Tibial artery (tissue), 4 donors: ENCODE measurements at regions not wholly inside any gene's neighbourhood (a gene's known extent, or its start where the extent isn't known, plus 50 kb on each side); places are given as distances from the start of the nearest gene placed in this dataset.

Experiments
- DNase-seq, 2 donors: peaks; one replicate each; pipeline ENCODE4 v3.0.0-alpha.2; 2019
- H3K27ac ChIP-seq, 2 donors: fragments of 200-600 bp; sonication (generic) in 1 of 2; 1 replicate in 1 of 2; 2 replicates in 1 of 2; pipeline ENCODE4 v1.5.1; 2018 to 2019; ENCODE audit warnings: mild to moderate bottlenecking in 1 of 2
- H3K27me3 ChIP-seq, 2 donors: fragments of 200-600 bp; sonication (generic) in 1 of 2; one replicate each; pipeline versions ENCODE4 v1.5.1 to v1.6.0; 2016 to 2019
- H3K36me3 ChIP-seq, 3 donors: fragments of 200-600 bp; sonication (generic) in 2 of 3; one replicate each; pipeline ENCODE4 v1.5.1; 2016 to 2019; ENCODE audit warnings: mild to moderate bottlenecking in 2 of 3
- H3K4me1 ChIP-seq, 4 donors: fragments of 200-600 bp; sonication (generic) in 2 of 4; 1 replicate in 3 of 4; 2 replicates in 1 of 4; pipeline ENCODE4 v1.5.1; 2016 to 2019
- H3K4me3 ChIP-seq, 2 donors: fragments of 200-600 bp; sonication (generic) in 1 of 2; 1 replicate in 1 of 2; 2 replicates in 1 of 2; pipeline ENCODE4 v1.5.1; 2018 to 2019; ENCODE audit warnings: mild to moderate bottlenecking in 2 of 2
- H3K9me3 ChIP-seq, 3 donors: fragments of 200-600 bp; sonication (generic) in 1 of 3; one replicate each; pipeline ENCODE4 v1.5.1; 2016 to 2019
- CTCF ChIP-seq, 2 experiments: fragments of 200-600 bp in 1 of 2; fragments of 450-650 bp in 1 of 2; IDR thresholded peaks; one replicate each; pipeline ENCODE4 v1.5.1; 2017 to 2019; ENCODE audit warnings: antibody characterized with exemption in 2 of 2, mild to moderate bottlenecking in 1 of 2, moderate library complexity in 1 of 2
- intact Hi-C: fragments of 100-400 bp; cut with DNase I; formaldehyde crosslinking; loops from one replicate; pipeline ENCODE4 v1.15.0; 2023; ENCODE audit warnings: low total_unique reads

GRCh38 chr9:31153250-31153840 lies 1231.1 kb upstream of the ACO1 start:
- intact Hi-C loops: no loop called here
- TF ChIP-seq CTCF (IDR thresholded peaks at IDR 0.05): no peak
- no peak for DNase-seq

GRCh38 chr9:31166516-31166915 lies 1217.9 kb upstream of the ACO1 start:
- Histone ChIP-seq H3K4me3 (no peak overlapping the region), H3K4me1 (no peaks in the 10 kb centered on the region), H3K9me3 (no peaks in the 10 kb centered on the region), H3K36me3 (no peaks in the 10 kb centered on the region), H3K27me3 (no peaks in the 10 kb centered on the region), H3K27ac (no peak overlapping the region)
- intact Hi-C loops: no loop called here
- no peak for TF ChIP-seq CTCF (IDR thresholded peaks at IDR 0.05)
- no peak for DNase-seq

More at GRCh38 chr9:31153250-31153840, 1231.1 kb upstream of the ACO1 start:
- Histone ChIP-seq H3K4me3 (no peak overlapping the region), H3K27me3 (no peaks in the 10 kb centered on the region), H3K4me1 (no peaks in the 10 kb centered on the region), H3K27ac (no peak overlapping the region), H3K9me3 (no peaks in the 10 kb centered on the region), H3K36me3 (no peaks in the 10 kb centered on the region)

GRCh38 chr9:31168161-31168560 lies 1216.3 kb upstream of the ACO1 start:
- TF ChIP-seq CTCF (IDR thresholded peaks at IDR 0.05): no peak
- Histone ChIP-seq H3K4me3 (no peak overlapping the region), H3K4me1 (no peaks in the 10 kb centered on the region), H3K27me3 (no peaks in the 10 kb centered on the region), H3K27ac (no peak overlapping the region), H3K36me3 (no peaks in the 10 kb centered on the region), H3K9me3 (no peaks in the 10 kb centered on the region)
- DNase-seq: no peak
- intact Hi-C loops: no loop called here

GRCh38 chr9:31174681-31175080 lies 1209.8 kb upstream of the ACO1 start:
- Histone ChIP-seq H3K4me3 (no peak overlapping the region), H3K9me3 (no peaks in the 10 kb centered on the region), H3K4me1 (no peaks in the 10 kb centered on the region), H3K36me3 (no peaks in the 10 kb centered on the region), H3K27ac (no peak overlapping the region), H3K27me3 (no peaks in the 10 kb centered on the region)
- intact Hi-C loops: no loop called here
- TF ChIP-seq CTCF (IDR thresholded peaks at IDR 0.05): no peak
- no peak for DNase-seq

GRCh38 chr9:31183866-31184265 lies 1200.6 kb upstream of the ACO1 start:
- intact Hi-C loops: no loop called here
- H3K27ac ChIP-seq: no peak overlapping the region
- no peak for DNase-seq
- no peak for TF ChIP-seq CTCF (IDR thresholded peaks at IDR 0.05)
- no peaks in the 10 kb centered on the region for H3K4me1 ChIP-seq
- no peaks in the 10 kb centered on the region for H3K27me3 ChIP-seq
- no peaks in the 10 kb centered on the region for H3K9me3 ChIP-seq
- no peak overlapping the region for H3K4me3 ChIP-seq
- no peaks in the 10 kb centered on the region for H3K36me3 ChIP-seq

GRCh38 chr9:31185831-31186230 lies 1198.6 kb upstream of the ACO1 start:
- Histone ChIP-seq H3K4me1 (no peaks in the 10 kb centered on the region), H3K36me3 (no peaks in the 10 kb centered on the region), H3K27ac (no peak overlapping the region), H3K4me3 (no peak overlapping the region), H3K9me3 (no peaks in the 10 kb centered on the region), H3K27me3 (no peaks in the 10 kb centered on the region)
- intact Hi-C loops: no loop called here
- TF ChIP-seq CTCF (IDR thresholded peaks at IDR 0.05): no peak
- DNase-seq: no peak
